NT2/D1 (cell line): ENCODE measurements at regions not wholly inside any gene's neighbourhood (a gene's known extent, or its start where the extent isn't known, plus 50 kb on each side); places are given as distances from the start of the nearest gene placed in this dataset.

Experiments
- DNase-seq: peaks from one replicate; pipeline ENCODE4 v3.0.0-alpha.2; 2011; ENCODE audit warnings: low read depth, low spot score
- H3K27me3 ChIP-seq: 2 replicates; pipeline ENCODE4 v1.6.0; 2011; ENCODE audit warnings: mild to moderate bottlenecking; ENCODE audit not compliant: insufficient read length, insufficient read depth
- H3K36me3 ChIP-seq: 2 replicates; pipeline ENCODE4 v1.6.1; 2011; ENCODE audit warnings: mild to moderate bottlenecking, low read length, mixed read lengths; ENCODE audit not compliant: insufficient read depth, insufficient read length
- H3K4me1 ChIP-seq: 2 replicates; pipeline ENCODE4 v1.5.1; 2011; ENCODE audit not compliant: insufficient read depth, insufficient read length
- H3K4me3 ChIP-seq: 2 replicates; pipeline ENCODE4 v1.5.1; 2011; ENCODE audit warnings: low read depth; ENCODE audit not compliant: insufficient read length
- H3K9ac ChIP-seq: 2 replicates; pipeline ENCODE4 v1.6.0; 2011; ENCODE audit warnings: low read depth; ENCODE audit not compliant: insufficient read length
- H3K9me3 ChIP-seq: 2 replicates; pipeline ENCODE4 v1.5.1; 2011; ENCODE audit warnings: mild to moderate bottlenecking, low read length; ENCODE audit not compliant: insufficient read depth
- SUZ12 ChIP-seq: IDR thresholded peaks from 2 replicates; pipeline ENCODE4 v1.6.1; 2011; ENCODE audit not compliant: insufficient read length, insufficient read depth; ENCODE audit errors: extremely low read depth
- YY1 ChIP-seq: IDR thresholded peaks from 2 replicates; pipeline ENCODE4 v1.6.1; 2011; ENCODE audit not compliant: insufficient read length, insufficient read depth
- ZNF274 ChIP-seq: IDR thresholded peaks from 2 replicates; pipeline ENCODE4 v1.6.1; 2011; ENCODE audit warnings: mild to moderate bottlenecking, low read depth, low read length

DNA sequence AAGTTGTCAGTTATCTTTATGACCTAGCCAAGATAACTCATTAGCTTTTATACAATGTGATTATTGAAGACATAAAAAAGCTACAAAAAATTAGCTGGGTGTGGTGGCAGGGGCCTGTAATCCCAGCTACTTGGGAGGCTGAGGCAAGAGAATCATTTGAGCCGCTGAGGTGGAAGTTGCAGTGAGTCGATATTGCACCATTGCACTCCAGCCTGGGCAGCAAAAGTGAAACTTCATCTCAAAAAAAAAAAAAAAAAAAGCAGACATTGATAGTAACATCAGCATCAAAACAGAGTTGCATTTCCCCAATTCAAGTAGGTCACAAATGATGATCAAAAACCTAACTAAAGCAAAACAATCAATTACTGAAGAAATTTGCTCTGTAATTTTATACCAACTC lies 191.4 kb downstream of the PTGER3 start:
- no peaks in the 10 kb centered on the region for H3K36me3 ChIP-seq
- H3K9me3 ChIP-seq, result peaks cover 9% of the 10 kb centered on the region; the same call in 1 of the 2 replicates
- TF ChIP-seq YY1 (no peak), SUZ12 (no peak), ZNF274 (no peak)
- H3K9ac ChIP-seq, result no peak overlapping the region
- no peak overlapping the region for H3K4me3 ChIP-seq
- H3K27me3 ChIP-seq, result no peaks in the 10 kb centered on the region
- H3K4me1 ChIP-seq, result no peaks in the 10 kb centered on the region
- DNase-seq, result no peak

DNA sequence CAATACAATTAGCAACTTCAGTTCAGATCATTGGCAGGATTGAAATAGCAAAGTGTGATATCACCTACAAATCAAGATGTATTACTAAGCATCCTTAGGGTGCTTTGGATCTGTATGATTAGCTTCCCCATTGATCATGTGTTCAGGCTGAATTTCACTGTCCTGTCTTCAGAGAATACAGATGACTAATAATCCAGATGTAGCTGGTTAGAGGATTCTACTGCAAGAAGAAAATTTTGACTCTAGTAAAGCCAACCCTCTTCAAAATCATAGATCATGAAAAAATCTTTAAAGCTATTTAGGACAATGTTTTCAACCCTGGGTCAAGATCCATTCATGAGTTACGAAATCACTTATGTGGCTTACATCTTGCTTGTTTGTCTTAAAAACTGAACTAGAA lies 184.4 kb downstream of the PTGER3 start:
- TF ChIP-seq SUZ12, result no peak
- no peak for TF ChIP-seq ZNF274
- TF ChIP-seq YY1, result no peak
- no peaks in the 10 kb centered on the region for H3K9me3 ChIP-seq
- H3K27me3 ChIP-seq, result no peaks in the 10 kb centered on the region
- no peak overlapping the region for H3K9ac ChIP-seq
- DNase-seq, result no peak
- no peak overlapping the region for H3K4me3 ChIP-seq
- no peaks in the 10 kb centered on the region for H3K36me3 ChIP-seq
- H3K4me1 ChIP-seq, result no peaks in the 10 kb centered on the region

DNA sequence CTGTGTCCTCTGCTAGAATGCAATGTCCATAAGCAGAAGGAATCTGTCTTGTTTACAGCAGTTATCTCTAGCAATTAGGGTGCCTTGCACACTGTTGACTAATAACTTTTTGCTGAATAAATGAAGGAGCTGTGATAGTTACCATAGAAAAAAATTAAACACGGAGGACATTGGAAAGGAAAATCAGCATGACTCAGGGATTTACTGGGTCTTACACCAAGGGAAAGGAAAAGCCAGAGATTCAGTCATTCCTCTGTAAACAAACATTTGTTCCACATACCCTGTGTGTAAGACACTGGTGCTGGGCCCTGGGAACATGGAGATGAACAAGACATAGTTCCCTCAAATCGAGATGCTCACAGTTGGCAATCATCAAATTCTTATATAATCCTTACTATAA lies 183.3 kb downstream of the PTGER3 start:
- H3K9me3 ChIP-seq, result no peaks in the 10 kb centered on the region

DNA sequence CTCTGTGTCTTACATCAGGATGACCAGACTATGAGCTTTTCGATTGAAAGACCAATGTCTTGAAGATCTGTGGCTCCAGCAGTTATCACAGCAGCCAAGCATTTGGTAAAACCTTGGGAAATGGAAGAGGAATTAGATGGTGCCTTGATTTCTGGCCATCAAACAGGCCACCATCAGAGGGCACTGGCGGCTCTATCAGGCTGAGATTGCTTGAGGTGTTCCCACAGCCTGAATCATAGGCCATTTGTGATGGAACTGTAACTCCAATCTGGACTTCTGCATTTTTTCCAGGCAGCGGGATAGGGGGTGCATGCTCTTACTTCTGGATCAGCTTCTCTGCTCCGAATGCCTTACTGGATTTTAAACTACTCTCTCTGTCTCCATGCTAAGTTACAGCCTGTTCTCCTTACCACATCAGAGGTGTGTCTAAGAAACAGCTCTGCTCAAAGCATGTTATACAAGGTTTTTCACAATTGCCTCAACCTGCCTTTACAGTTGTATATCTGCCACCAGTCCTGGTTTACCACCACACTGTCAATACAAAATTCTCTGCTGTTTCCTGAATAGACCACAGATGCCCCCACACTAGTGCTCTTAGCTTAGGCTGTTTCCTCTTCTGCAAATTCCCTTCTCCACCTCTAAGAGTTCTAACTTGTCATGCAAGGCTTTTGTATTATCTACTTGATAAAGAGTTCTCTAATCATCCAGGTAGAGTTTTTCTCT lies 180.9 kb downstream of the PTGER3 start:
- no peaks in the 10 kb centered on the region for H3K27me3 ChIP-seq
- TF ChIP-seq SUZ12 (no peak), YY1 (no peak), ZNF274 (no peak)
- peaks cover 16% of the 10 kb centered on the region; the same call in 1 of the 2 replicates for H3K9me3 ChIP-seq
- H3K36me3 ChIP-seq, result no peaks in the 10 kb centered on the region
- no peak for DNase-seq
- H3K4me3 ChIP-seq, result no peak overlapping the region
- no peaks in the 10 kb centered on the region for H3K4me1 ChIP-seq
- H3K9ac ChIP-seq, result no peak overlapping the region

More for the DNA sequence above, 183.3 kb downstream of the PTGER3 start:
- Histone ChIP-seq H3K4me1 (no peaks in the 10 kb centered on the region), H3K4me3 (no peak overlapping the region), H3K9ac (no peak overlapping the region), H3K36me3 (no peaks in the 10 kb centered on the region), H3K27me3 (no peaks in the 10 kb centered on the region)
- DNase-seq, result no peak
- TF ChIP-seq YY1, result no peak
- no peak for TF ChIP-seq SUZ12
- no peak for TF ChIP-seq ZNF274

DNA sequence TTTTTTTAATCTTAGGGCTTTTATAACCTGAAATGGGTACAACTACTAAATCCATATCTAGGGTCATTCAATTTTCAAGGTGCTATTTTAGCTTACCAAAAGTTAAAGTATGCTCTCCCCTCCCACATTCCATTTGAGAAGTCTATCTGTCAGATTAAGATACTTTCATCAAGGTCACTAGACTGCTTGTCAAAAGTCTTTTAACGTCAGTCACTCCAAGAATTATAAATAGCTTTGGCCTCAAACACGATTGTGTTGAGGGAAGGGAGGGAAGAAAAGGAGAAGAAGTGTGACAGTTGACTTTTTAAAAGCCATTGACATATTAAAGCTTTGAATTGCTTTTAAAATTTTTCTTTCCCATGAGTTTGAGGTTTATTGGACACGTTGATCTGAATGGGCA lies 175.8 kb downstream of the PTGER3 start:
- no peak for TF ChIP-seq SUZ12
- TF ChIP-seq ZNF274, result no peak
- no peak for TF ChIP-seq YY1
- no peaks in the 10 kb centered on the region for H3K27me3 ChIP-seq
- H3K9ac ChIP-seq, result no peak overlapping the region
- no peaks in the 10 kb centered on the region for H3K4me1 ChIP-seq
- peaks cover 16% of the 10 kb centered on the region; the same call in 1 of the 2 replicates for H3K9me3 ChIP-seq
- no peak overlapping the region for H3K4me3 ChIP-seq
- no peak for DNase-seq
- no peaks in the 10 kb centered on the region for H3K36me3 ChIP-seq

DNA sequence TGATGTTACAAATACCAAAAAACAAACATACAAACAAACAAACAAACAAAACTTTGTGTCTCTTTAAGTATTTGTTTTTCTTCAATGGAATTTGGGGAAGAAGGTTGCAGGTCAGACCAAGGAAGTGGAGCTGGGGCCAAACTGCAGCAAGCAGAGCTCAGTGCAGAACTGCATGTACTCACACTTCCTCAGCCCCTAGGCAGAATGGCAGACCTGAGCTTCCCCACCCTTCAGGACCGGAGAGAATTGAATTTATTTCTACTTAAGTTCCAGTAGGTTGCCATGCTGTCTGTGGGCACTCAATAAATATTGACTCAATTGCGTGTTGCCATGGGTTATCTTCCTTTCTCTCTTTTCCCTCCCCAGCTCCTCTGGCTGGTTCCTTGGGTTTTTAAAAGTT lies 173.6 kb downstream of the PTGER3 start:
- DNase-seq, result no peak
- no peak overlapping the region for H3K4me3 ChIP-seq

DNA sequence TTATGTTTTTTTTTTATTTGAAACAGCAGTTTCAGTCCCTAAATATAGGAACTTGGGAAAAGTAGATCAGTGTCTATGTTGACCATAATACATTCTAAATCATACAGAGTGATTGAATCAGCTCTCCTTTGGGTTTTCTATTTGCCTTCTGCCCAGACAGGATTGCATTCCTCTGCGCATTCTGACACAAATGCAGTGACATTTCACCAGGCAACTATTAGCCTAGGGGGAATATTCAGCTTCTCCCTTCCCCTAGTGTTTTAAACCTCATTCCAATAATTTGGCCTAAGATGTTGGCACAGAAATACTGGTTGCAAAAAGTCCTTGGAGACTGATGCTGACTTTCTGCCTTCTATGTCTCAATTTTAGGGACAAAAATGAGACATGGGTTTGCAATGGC lies 172.8 kb downstream of the PTGER3 start:
- Histone ChIP-seq H3K9me3 (peaks cover 12% of the 10 kb centered on the region; the same call in 1 of the 2 replicates), H3K36me3 (no peaks in the 10 kb centered on the region), H3K9ac (no peak overlapping the region), H3K27me3 (no peaks in the 10 kb centered on the region), H3K4me3 (no peak overlapping the region), H3K4me1 (no peaks in the 10 kb centered on the region)
- TF ChIP-seq YY1, result no peak
- no peak for TF ChIP-seq ZNF274
- DNase-seq, result no peak

More for the DNA sequence above, 173.6 kb downstream of the PTGER3 start:
- TF ChIP-seq ZNF274 (no peak), SUZ12 (no peak), YY1 (no peak)
- H3K4me1 ChIP-seq, result no peaks in the 10 kb centered on the region
- no peak overlapping the region for H3K9ac ChIP-seq
- no peaks in the 10 kb centered on the region for H3K27me3 ChIP-seq
- H3K9me3 ChIP-seq, result peaks cover 16% of the 10 kb centered on the region; the same call in 1 of the 2 replicates
- no peaks in the 10 kb centered on the region for H3K36me3 ChIP-seq
